Mesenchymal stem cell (in vitro differentiated cells and primary cell): ENCODE measurements at regions not wholly inside any gene's neighbourhood (a gene's known extent, or its start where the extent isn't known, plus 50 kb on each side); places are given as distances from the start of the nearest gene placed in this dataset.
A peak's percentile ranks its signal among the peaks of the same experiment; 100 is the strongest.
"Not testable (repeated sequence)": the region's sequence is repeated elsewhere in the genome, so short reads cannot be mapped to it uniquely, and the experiment has no call there.

ENCODE experiments used
- DNase-seq: peaks from one replicate; pipeline ENCODE4 v3.0.0-alpha.2; 2013
- H2AFZ ChIP-seq: one replicate; pipeline ENCODE4 v1.6.1; 2013; ENCODE audit warnings: low read depth, mild to moderate bottlenecking, control low read depth, inconsistent platforms, low read length, moderate library complexity
- H2AK5ac ChIP-seq: 2 replicates; pipeline ENCODE4 v1.6.1; 2013; ENCODE audit warnings: low read length, moderate library complexity, mild to moderate bottlenecking, inconsistent platforms; ENCODE audit not compliant: severe bottlenecking
- H2BK120ac ChIP-seq: one replicate; pipeline ENCODE4 v1.6.1; 2013; ENCODE audit warnings: low read depth, mild to moderate bottlenecking, inconsistent platforms, low read length, moderate library complexity
- H2BK12ac ChIP-seq, 2 experiments: one replicate each; pipeline ENCODE4 v1.6.1; 2013; ENCODE audit warnings: inconsistent platforms in 2 of 2, low read length in 2 of 2, mild to moderate bottlenecking in 2 of 2, moderate library complexity in 2 of 2, control low read depth in 1 of 2
- H2BK15ac ChIP-seq: one replicate; pipeline ENCODE4 v1.6.1; 2013; ENCODE audit warnings: mild to moderate bottlenecking, low read depth, inconsistent platforms; ENCODE audit not compliant: poor library complexity, severe bottlenecking
- H2BK5ac ChIP-seq: 2 replicates; pipeline ENCODE4 v1.6.1; 2013; ENCODE audit warnings: low read depth, mild to moderate bottlenecking, low read length, control low read depth, inconsistent platforms; ENCODE audit not compliant: poor library complexity, severe bottlenecking
- H3K14ac ChIP-seq, 2 experiments: one replicate each; pipeline ENCODE4 v1.6.1; 2013; ENCODE audit warnings: inconsistent platforms in 2 of 2, low read length in 2 of 2, control low read depth in 1 of 2, mild to moderate bottlenecking in 1 of 2, moderate library complexity in 1 of 2
- H3K18ac ChIP-seq, 2 experiments: one replicate each; pipeline ENCODE4 v1.6.1; 2013; ENCODE audit warnings: inconsistent platforms in 2 of 2, low read length in 2 of 2, control low read depth in 1 of 2, low read depth in 1 of 2, mild to moderate bottlenecking in 1 of 2
- H3K23ac ChIP-seq, 2 experiments: one replicate each; pipeline ENCODE4 v1.6.1; 2013; ENCODE audit warnings: inconsistent platforms in 2 of 2, low read length in 2 of 2, mild to moderate bottlenecking in 2 of 2, moderate library complexity in 2 of 2, control low read depth in 1 of 2
- H3K27ac ChIP-seq: 2 replicates; pipeline ENCODE4 v1.5.1; 2013; ENCODE audit warnings: mild to moderate bottlenecking, moderate library complexity, low read length, control low read depth, inconsistent platforms; ENCODE audit not compliant: poor library complexity, severe bottlenecking
- H3K27me3 ChIP-seq, 2 experiments: 2 replicates each; pipeline versions ENCODE4 v1.6.1 to v1.7.0; 2013; ENCODE audit warnings: low read length in 2 of 2, mild to moderate bottlenecking in 2 of 2, moderate library complexity in 2 of 2, control low read depth in 1 of 2, inconsistent platforms in 1 of 2; ENCODE audit not compliant: control insufficient read depth in 1 of 2, insufficient read depth in 1 of 2
- H3K36me3 ChIP-seq, 2 experiments: 2 replicates each; pipeline versions ENCODE4 v1.6.1 to v1.7.0; 2013; ENCODE audit warnings: low read length in 2 of 2, control low read depth in 1 of 2, inconsistent platforms in 1 of 2, low read depth in 1 of 2, mild to moderate bottlenecking in 1 of 2; ENCODE audit not compliant: insufficient read depth in 2 of 2, control insufficient read depth in 1 of 2
- H3K4ac ChIP-seq, 2 experiments: one replicate each; pipeline ENCODE4 v1.6.1; 2013; ENCODE audit warnings: inconsistent platforms in 2 of 2, low read length in 2 of 2, mild to moderate bottlenecking in 2 of 2, moderate library complexity in 2 of 2, control low read depth in 1 of 2, low read depth in 1 of 2
- H3K4me1 ChIP-seq: 2 replicates; pipeline ENCODE4 v1.6.1; 2013; ENCODE audit warnings: low read depth, low read length, control low read depth; ENCODE audit not compliant: control insufficient read depth, insufficient read depth
- H3K4me2 ChIP-seq: 2 replicates; pipeline ENCODE4 v1.6.1; 2013; ENCODE audit warnings: low read length, mild to moderate bottlenecking, inconsistent platforms; ENCODE audit not compliant: poor library complexity, severe bottlenecking
- H3K4me3 ChIP-seq, 2 experiments: 2 replicates each; pipeline versions ENCODE4 v1.5.1 to v1.7.0; 2013; ENCODE audit warnings: low read length in 2 of 2, mild to moderate bottlenecking in 2 of 2, control low read depth in 1 of 2, low read depth in 1 of 2; ENCODE audit not compliant: insufficient read depth in 1 of 2
- H3K79me1 ChIP-seq: replicated peaks from 2 replicates; pipeline ENCODE4 v1.6.1; 2013; ENCODE audit warnings: mild to moderate bottlenecking, control low read depth, low read length, inconsistent platforms; ENCODE audit not compliant: poor library complexity, severe bottlenecking
- H3K9ac ChIP-seq: 2 replicates; pipeline ENCODE4 v1.7.0; 2013; ENCODE audit warnings: mild to moderate bottlenecking, low read length, moderate library complexity
- H3K9me3 ChIP-seq: 2 replicates; pipeline ENCODE4 v1.7.0; 2013; ENCODE audit warnings: mild to moderate bottlenecking, low read length; ENCODE audit not compliant: control insufficient read depth
- H4K8ac ChIP-seq: one replicate; pipeline ENCODE4 v1.6.1; 2013; ENCODE audit warnings: inconsistent platforms, mild to moderate bottlenecking, low read length, moderate library complexity
- H4K91ac ChIP-seq: one replicate; pipeline ENCODE4 v1.6.1; 2013; ENCODE audit warnings: mild to moderate bottlenecking, low read length, inconsistent platforms
- WGBS: methylation state at CpG from one replicate; pipeline ENCODE4 v1.1.7; 2013; ENCODE audit warnings: mixed read lengths; 5-methylcytosine and 5-hydroxymethylcytosine counted together

DNA sequence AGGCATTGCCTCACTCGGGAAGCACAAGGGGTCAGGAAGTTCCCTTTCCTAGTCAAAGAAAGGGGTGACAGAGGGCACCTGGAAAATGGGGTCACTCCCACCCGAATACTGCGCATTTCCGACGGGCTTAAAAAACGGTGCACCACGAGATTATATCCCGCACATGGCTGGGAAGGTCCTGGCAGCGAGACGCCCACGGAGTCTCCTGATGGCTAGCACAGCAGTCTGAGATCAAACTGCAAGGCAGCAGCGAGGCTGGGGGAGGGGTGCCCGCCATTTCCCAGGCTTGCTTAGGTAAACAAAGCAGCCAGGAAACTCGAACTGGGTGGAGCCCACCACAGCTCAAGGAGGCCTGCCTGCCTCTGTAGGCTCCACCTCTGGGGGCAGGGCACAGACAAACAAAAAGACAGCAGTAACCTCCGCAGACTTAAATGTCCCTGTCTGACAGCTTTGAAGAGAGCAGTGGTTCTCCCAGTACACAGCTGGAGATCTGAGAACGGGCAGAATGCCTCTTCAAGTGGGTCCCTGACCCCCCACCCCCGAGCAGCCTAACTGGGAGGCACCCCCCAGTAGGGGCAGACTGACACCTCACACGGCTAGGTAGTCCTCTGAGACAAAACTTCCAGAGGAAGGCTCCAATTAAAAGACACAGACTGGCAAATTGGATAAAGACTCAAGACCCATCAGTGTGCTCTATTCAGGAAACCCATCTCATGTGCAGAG lies 297.2 kb upstream of the DDI1 start:
- not testable (repeated sequence) for H2AK5ac ChIP-seq, H3K36me3 ChIP-seq, H3K9ac ChIP-seq, H2BK12ac ChIP-seq, H3K23ac ChIP-seq, H2BK120ac ChIP-seq, H3K79me1 ChIP-seq, H3K27ac ChIP-seq, H3K4me2 ChIP-seq, H2BK5ac ChIP-seq, H3K4me1 ChIP-seq, H3K4me3 ChIP-seq, H3K9me3 ChIP-seq, H3K27me3 ChIP-seq
- H2AFZ ChIP-seq: peak overlapping the region; percentile 69
- H2BK15ac ChIP-seq: peak overlapping the region; percentile 83
- H4K91ac ChIP-seq: peak overlapping the region; percentile 14
- H4K8ac ChIP-seq: peak overlapping the region; percentile 84
- 18% methylated on average over 17 of the region's 18 CpGs for WGBS
- H3K14ac ChIP-seq: peak overlapping the region in 1 of 2 experiments; percentile 48
- DNase-seq: peak; percentile 7
- peak overlapping the region in 1 of 2 experiments; percentile 79 for H3K4ac ChIP-seq
- peak overlapping the region in 1 of 2 experiments; percentile 66 for H3K18ac ChIP-seq

DNA sequence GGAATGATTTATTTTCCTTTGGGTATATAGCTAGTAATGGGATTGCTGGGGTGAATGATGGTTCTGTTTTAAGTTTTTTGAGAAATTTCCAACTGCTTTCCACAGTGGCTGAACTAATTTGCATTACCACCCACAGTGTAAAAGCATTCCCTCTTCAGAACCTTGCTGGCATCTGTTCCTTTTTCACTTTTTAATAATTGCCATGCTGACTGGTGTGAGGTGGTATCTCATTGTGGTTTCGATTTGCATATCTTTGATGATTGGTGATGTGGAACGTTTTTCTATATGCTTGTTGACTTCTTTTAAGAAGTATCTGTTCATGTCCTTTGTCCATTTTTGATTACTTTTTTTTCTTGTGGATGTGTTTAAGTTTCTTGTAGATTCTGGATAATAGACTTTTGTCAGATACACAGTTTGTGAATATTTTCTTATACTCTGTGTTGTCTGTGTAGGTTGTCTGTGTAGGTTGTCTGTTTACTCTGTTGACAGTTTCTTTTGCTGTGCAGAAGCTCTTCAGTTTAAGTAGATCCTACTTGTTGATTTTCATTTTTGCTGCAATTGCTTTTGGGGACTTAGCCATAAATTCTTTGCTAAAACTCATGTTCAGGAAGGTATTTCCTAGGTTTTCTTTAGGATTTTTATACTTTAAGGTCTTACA lies 291.8 kb upstream of the DDI1 start:
- H2BK120ac ChIP-seq: no peak overlapping the region
- H3K4me2 ChIP-seq: peak overlapping the region; percentile 9
- H3K27me3 ChIP-seq: no peaks in the 10 kb centered on the region
- H3K23ac ChIP-seq: no peak overlapping the region
- no peak overlapping the region for H3K18ac ChIP-seq
- H4K8ac ChIP-seq: no peak overlapping the region
- no peak overlapping the region for H2BK5ac ChIP-seq
- no peak overlapping the region for H3K9ac ChIP-seq
- H3K4me3 ChIP-seq: no peak overlapping the region
- H3K4ac ChIP-seq: no peak overlapping the region
- no peak overlapping the region for H2AK5ac ChIP-seq
- H3K14ac ChIP-seq: no peak overlapping the region
- no peak overlapping the region for H2BK15ac ChIP-seq
- H3K36me3 ChIP-seq: no peaks in the 10 kb centered on the region
- DNase-seq: no peak
- H4K91ac ChIP-seq: no peak overlapping the region
- no peak overlapping the region for H2AFZ ChIP-seq
- H2BK12ac ChIP-seq: no peak overlapping the region
- no peaks in the 10 kb centered on the region for H3K79me1 ChIP-seq
- 77% methylated on average over 2 of the region's 2 CpGs for WGBS
- H3K9me3 ChIP-seq: peaks cover 3% of the 10 kb centered on the region
- H3K27ac ChIP-seq: no peak overlapping the region
- no peaks in the 10 kb centered on the region for H3K4me1 ChIP-seq

DNA sequence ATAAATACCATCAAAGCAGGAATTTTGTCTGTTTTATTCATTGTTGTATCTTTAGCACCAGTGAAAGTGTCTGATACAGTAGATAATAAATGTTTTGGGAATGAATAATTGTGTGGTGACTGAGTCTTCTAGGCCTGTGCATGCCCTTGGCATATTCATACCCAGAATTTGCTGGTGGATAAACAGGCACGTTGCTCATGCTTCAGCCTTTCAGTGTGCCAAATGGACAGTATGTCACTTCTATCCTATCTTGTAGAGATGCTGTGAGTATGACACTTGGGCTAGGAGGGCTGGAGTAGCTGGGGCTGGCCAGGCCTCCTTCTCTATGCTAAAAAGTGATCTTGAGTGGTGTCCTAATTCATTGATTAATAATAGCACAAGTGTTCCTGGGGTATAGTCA lies 287.3 kb upstream of the DDI1 start:
- H3K18ac ChIP-seq: no peak overlapping the region
- H2BK15ac ChIP-seq: no peak overlapping the region
- no peak overlapping the region for H4K91ac ChIP-seq
- no peak overlapping the region for H3K27ac ChIP-seq
- no peak overlapping the region for H3K9ac ChIP-seq
- H3K4me2 ChIP-seq: no peak overlapping the region
- no peak for DNase-seq
- H3K9me3 ChIP-seq: peaks cover 3% of the 10 kb centered on the region
- H2BK5ac ChIP-seq: no peak overlapping the region
- H2BK12ac ChIP-seq: no peak overlapping the region
- 59% methylated on average over 1 of the region's 1 CpG for WGBS
- no peak overlapping the region for H4K8ac ChIP-seq
- H2BK120ac ChIP-seq: no peak overlapping the region
- H2AFZ ChIP-seq: no peak overlapping the region
- H3K4me1 ChIP-seq: no peaks in the 10 kb centered on the region
- no peaks in the 10 kb centered on the region for H3K79me1 ChIP-seq
- no peaks in the 10 kb centered on the region for H3K36me3 ChIP-seq
- no peak overlapping the region for H3K14ac ChIP-seq
- no peak overlapping the region for H3K23ac ChIP-seq
- no peak overlapping the region for H3K4ac ChIP-seq
- H3K4me3 ChIP-seq: no peak overlapping the region
- H3K27me3 ChIP-seq: no peaks in the 10 kb centered on the region
- no peak overlapping the region for H2AK5ac ChIP-seq

DNA sequence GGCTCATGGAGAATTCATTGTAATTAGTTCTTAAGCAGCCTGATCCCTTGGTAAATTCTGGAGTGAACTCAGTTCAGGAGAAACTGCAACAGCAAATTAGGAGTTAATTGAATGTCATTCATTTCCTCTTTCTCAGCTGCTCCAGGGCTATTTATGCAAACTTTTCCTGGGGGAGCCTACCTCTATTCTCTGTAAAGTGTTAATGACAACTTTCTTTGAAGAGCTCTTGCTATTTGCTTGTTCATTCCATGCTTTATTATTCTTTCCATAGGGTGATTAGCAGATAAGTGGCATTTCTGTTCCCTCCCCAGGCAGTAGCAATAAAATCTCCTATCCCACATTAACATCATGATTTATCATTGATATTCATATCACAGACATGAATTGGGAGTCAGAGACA lies 267.6 kb upstream of the DDI1 start:
- no peak overlapping the region for H4K91ac ChIP-seq
- no peak overlapping the region for H2AK5ac ChIP-seq
- no peak overlapping the region for H3K4me2 ChIP-seq
- no peak for DNase-seq
- H3K14ac ChIP-seq: no peak overlapping the region
- no peaks in the 10 kb centered on the region for H3K79me1 ChIP-seq
- H4K8ac ChIP-seq: no peak overlapping the region
- no peak overlapping the region for H3K9ac ChIP-seq
- H3K4me3 ChIP-seq: no peak overlapping the region
- no peak overlapping the region for H2BK5ac ChIP-seq
- H3K4me1 ChIP-seq: no peaks in the 10 kb centered on the region
- no peak overlapping the region for H2AFZ ChIP-seq
- H3K23ac ChIP-seq: no peak overlapping the region
- H2BK15ac ChIP-seq: no peak overlapping the region
- H2BK120ac ChIP-seq: no peak overlapping the region
- no peaks in the 10 kb centered on the region for H3K9me3 ChIP-seq
- no peak overlapping the region for H3K18ac ChIP-seq
- H3K27ac ChIP-seq: no peak overlapping the region
- no peak overlapping the region for H3K4ac ChIP-seq
- no peaks in the 10 kb centered on the region for H3K36me3 ChIP-seq
- no peaks in the 10 kb centered on the region for H3K27me3 ChIP-seq
- no peak overlapping the region for H2BK12ac ChIP-seq
